ENCODE measurements at regions not wholly inside any gene's neighbourhood (a gene's known extent, or its start where the extent isn't known, plus 50 kb on each side); places are given as distances from the start of the nearest gene placed in this dataset.
"Not testable (repeated sequence)": the region's sequence is repeated elsewhere in the genome, so short reads cannot be mapped to it uniquely, and the experiment has no call there.

- Histone ChIP-seq H3K36me3 (ENCODE audit: control insufficient read depth, insufficient read depth, low read length, severe bottlenecking) (no peaks in the 10 kb centered on the region), H3K4me1 (ENCODE audit: control insufficient read depth, insufficient read depth, low read length) (no peaks in the 10 kb centered on the region), H3K4me3 (ENCODE audit: low read length) (no peak overlapping the region), H3K9ac (ENCODE audit: low read length) (no peak overlapping the region), H3K27me3 (replicated peaks; ENCODE audit: control insufficient read depth, insufficient read depth, low read length) (no peaks in the 10 kb centered on the region), H3K9me3 (ENCODE audit: control insufficient read depth, low read length) (no peaks in the 10 kb centered on the region)
- peak; percentile 77 for DNase-seq (ENCODE audit: low read depth)
Measured at GRCh38 chr12:46711756-46712155, 114.0 kb downstream of the SLC38A4 start.

- no peak for DNase-seq (ENCODE audit: low read depth)
- Histone ChIP-seq H3K27me3 (replicated peaks; ENCODE audit: control insufficient read depth, insufficient read depth, low read length) (no peaks in the 10 kb centered on the region), H3K9me3 (ENCODE audit: control insufficient read depth, low read length) (no peaks in the 10 kb centered on the region), H3K36me3 (ENCODE audit: control insufficient read depth, insufficient read depth, low read length, severe bottlenecking) (no peaks in the 10 kb centered on the region), H3K4me3 (ENCODE audit: low read length) (no peak overlapping the region), H3K4me1 (ENCODE audit: control insufficient read depth, insufficient read depth, low read length) (no peaks in the 10 kb centered on the region), H3K9ac (ENCODE audit: low read length) (no peak overlapping the region)
Measured at GRCh38 chr12:46710125-46710743, 115.6 kb downstream of the SLC38A4 start.

- Histone ChIP-seq H3K27me3 (replicated peaks; ENCODE audit: control insufficient read depth, insufficient read depth, low read length) (no peaks in the 10 kb centered on the region), H3K36me3 (ENCODE audit: control insufficient read depth, insufficient read depth, low read length, severe bottlenecking) (no peaks in the 10 kb centered on the region), H3K4me3 (ENCODE audit: low read length) (peak overlapping the region; percentile 34), H3K9me3 (ENCODE audit: control insufficient read depth, low read length) (peaks cover 7% of the 10 kb centered on the region), H3K4me1 (ENCODE audit: control insufficient read depth, insufficient read depth, low read length) (no peaks in the 10 kb centered on the region), H3K9ac (ENCODE audit: low read length) (no peak overlapping the region)
- DNase-seq (ENCODE audit: low read depth): no peak
Measured at GRCh38 chr12:46702581-46703344, 123.0 kb downstream of the SLC38A4 start.

DNA sequence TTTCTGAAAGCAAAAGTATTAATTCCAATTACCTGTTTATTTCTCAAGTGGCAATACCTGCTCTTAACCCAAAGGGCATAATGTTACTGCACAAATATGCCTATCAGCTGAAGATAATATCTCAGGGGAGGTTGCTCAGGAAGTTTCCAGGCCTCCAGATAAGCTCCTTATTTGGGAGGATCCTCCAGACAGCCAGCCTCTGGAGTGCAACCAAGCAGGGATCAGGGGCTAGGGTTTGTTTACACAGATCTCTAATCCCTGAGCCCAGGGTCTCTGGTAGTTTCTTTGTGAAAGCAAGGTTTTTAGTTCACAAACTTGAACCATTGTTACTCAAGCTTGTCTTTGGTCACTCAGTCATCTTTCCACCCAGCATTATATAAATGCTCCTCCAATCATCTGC is 124.4 kb downstream of the SLC38A4 start:
- Histone ChIP-seq H3K4me3 (ENCODE audit: low read length) (no peak overlapping the region), H3K4me1 (ENCODE audit: control insufficient read depth, insufficient read depth, low read length) (peaks cover 3% of the 10 kb centered on the region), H3K9me3 (ENCODE audit: control insufficient read depth, low read length) (peaks cover 8% of the 10 kb centered on the region), H3K27me3 (replicated peaks; ENCODE audit: control insufficient read depth, insufficient read depth, low read length) (no peaks in the 10 kb centered on the region), H3K9ac (ENCODE audit: low read length) (no peak overlapping the region), H3K36me3 (ENCODE audit: control insufficient read depth, insufficient read depth, low read length, severe bottlenecking) (no peaks in the 10 kb centered on the region)
- DNase-seq (ENCODE audit: low read depth): no peak

DNA sequence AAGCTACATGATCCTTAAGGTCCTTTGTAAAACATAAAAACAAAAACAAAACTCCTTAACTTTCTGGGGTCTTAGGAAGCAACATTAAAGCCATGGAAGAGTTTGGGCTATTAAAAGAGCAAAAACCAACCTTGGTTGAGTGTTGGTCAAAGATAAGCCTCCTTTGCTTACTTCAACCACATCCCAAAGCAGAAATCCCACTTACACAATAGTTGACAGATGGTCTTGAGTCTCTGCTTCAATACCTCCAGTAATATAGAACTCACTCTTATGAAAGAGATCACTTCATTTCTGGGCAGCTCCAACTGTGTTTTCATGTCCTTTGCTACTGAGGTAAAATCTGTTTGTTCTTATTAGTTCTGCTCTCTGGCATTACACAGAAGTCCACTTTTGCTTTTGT is 125.8 kb downstream of the SLC38A4 start:
- Histone ChIP-seq H3K9ac (ENCODE audit: low read length) (no peak overlapping the region), H3K4me3 (ENCODE audit: low read length) (no peak overlapping the region), H3K4me1 (ENCODE audit: control insufficient read depth, insufficient read depth, low read length) (peaks cover 3% of the 10 kb centered on the region), H3K36me3 (ENCODE audit: control insufficient read depth, insufficient read depth, low read length, severe bottlenecking) (no peaks in the 10 kb centered on the region), H3K27me3 (replicated peaks; ENCODE audit: control insufficient read depth, insufficient read depth, low read length) (no peaks in the 10 kb centered on the region), H3K9me3 (ENCODE audit: control insufficient read depth, low read length) (peaks cover 8% of the 10 kb centered on the region)
- peak; percentile 12 for DNase-seq (ENCODE audit: low read depth)

- H3K4me3 ChIP-seq (ENCODE audit: low read length): peak overlapping the region; percentile 3
- H3K27me3 ChIP-seq (replicated peaks; ENCODE audit: control insufficient read depth, insufficient read depth, low read length): no peaks in the 10 kb centered on the region
Measured at GRCh38 chr12:46698003-46698402, 127.8 kb downstream of the SLC38A4 start.

DNA sequence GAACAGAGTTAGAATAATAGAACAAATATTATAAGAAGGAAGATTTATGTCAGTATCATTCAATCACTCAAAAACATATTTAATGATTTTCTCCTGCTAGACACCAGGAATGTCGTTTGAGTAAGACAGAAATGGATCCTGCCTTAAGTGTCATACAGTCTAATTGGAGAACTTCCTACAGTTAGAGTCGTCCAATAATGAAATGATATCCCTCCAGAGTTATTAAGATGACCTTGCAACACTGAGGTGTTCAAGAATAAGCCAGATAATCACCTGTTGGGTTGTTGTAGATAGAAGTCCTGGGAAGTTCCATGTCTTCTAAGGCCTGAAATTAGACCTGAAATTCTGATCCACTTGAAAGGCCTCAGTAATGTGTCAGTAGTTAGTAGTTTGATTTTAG is 132.3 kb downstream of the SLC38A4 start:
- H3K36me3 ChIP-seq (ENCODE audit: control insufficient read depth, insufficient read depth, low read length, severe bottlenecking): no peaks in the 10 kb centered on the region
- no peaks in the 10 kb centered on the region for H3K27me3 ChIP-seq (replicated peaks; ENCODE audit: control insufficient read depth, insufficient read depth, low read length)
- H3K9me3 ChIP-seq (ENCODE audit: control insufficient read depth, low read length): peaks cover 14% of the 10 kb centered on the region
- no peak overlapping the region for H3K4me3 ChIP-seq (ENCODE audit: low read length)
- peaks cover 3% of the 10 kb centered on the region for H3K4me1 ChIP-seq (ENCODE audit: control insufficient read depth, insufficient read depth, low read length)
- H3K9ac ChIP-seq (ENCODE audit: low read length): no peak overlapping the region
- DNase-seq (ENCODE audit: low read depth): no peak

More at GRCh38 chr12:46698003-46698402, 127.8 kb downstream of the SLC38A4 start:
- peaks cover 3% of the 10 kb centered on the region for H3K4me1 ChIP-seq (ENCODE audit: control insufficient read depth, insufficient read depth, low read length)
- no peak overlapping the region for H3K9ac ChIP-seq (ENCODE audit: low read length)
- H3K9me3 ChIP-seq (ENCODE audit: control insufficient read depth, low read length): peaks cover 8% of the 10 kb centered on the region
- H3K36me3 ChIP-seq (ENCODE audit: control insufficient read depth, insufficient read depth, low read length, severe bottlenecking): no peaks in the 10 kb centered on the region
- no peak for DNase-seq (ENCODE audit: low read depth)

DNA sequence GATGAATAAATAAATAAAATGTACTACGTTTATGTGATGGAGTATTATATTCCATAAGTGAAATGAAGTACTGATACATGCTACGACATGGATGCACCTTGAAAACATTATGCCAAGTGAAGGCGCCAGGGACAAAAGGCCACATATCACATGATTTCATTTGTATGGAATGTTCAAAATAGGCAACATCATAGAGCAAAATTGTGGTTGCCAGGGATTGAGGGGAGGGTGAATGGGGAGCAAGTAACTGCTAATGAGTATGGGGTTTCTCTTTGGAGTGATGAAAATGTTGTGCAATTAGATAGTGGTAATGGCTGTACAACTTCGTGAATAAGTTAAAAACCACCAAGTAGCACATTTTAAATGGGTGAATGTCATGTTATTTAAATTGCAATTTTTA is 132.8 kb downstream of the SLC38A4 start:
- Histone ChIP-seq H3K36me3 (ENCODE audit: control insufficient read depth, insufficient read depth, low read length, severe bottlenecking) (no peaks in the 10 kb centered on the region), H3K4me3 (ENCODE audit: low read length) (no peak overlapping the region), H3K27me3 (replicated peaks; ENCODE audit: control insufficient read depth, insufficient read depth, low read length) (no peaks in the 10 kb centered on the region), H3K9ac (ENCODE audit: low read length) (no peak overlapping the region), H3K4me1 (ENCODE audit: control insufficient read depth, insufficient read depth, low read length) (peaks cover 3% of the 10 kb centered on the region), H3K9me3 (ENCODE audit: control insufficient read depth, low read length) (peaks cover 9% of the 10 kb centered on the region)
- no peak for DNase-seq (ENCODE audit: low read depth)

GRCh38 chr12:46692606-46693005 is 133.2 kb downstream of the SLC38A4 start:
- H3K4me1 ChIP-seq (ENCODE audit: control insufficient read depth, insufficient read depth, low read length): peaks cover 3% of the 10 kb centered on the region
- H3K9ac ChIP-seq (ENCODE audit: low read length): no peak overlapping the region
- DNase-seq (ENCODE audit: low read depth): no peak
- no peak overlapping the region for H3K4me3 ChIP-seq (ENCODE audit: low read length)
- no peaks in the 10 kb centered on the region for H3K27me3 ChIP-seq (replicated peaks; ENCODE audit: control insufficient read depth, insufficient read depth, low read length)
- peaks cover 5% of the 10 kb centered on the region for H3K9me3 ChIP-seq (ENCODE audit: control insufficient read depth, low read length)
- no peaks in the 10 kb centered on the region for H3K36me3 ChIP-seq (ENCODE audit: control insufficient read depth, insufficient read depth, low read length, severe bottlenecking)

- Histone ChIP-seq H3K27me3 (replicated peaks; ENCODE audit: control insufficient read depth, insufficient read depth, low read length) (no peaks in the 10 kb centered on the region), H3K4me1 (ENCODE audit: control insufficient read depth, insufficient read depth, low read length) (no peaks in the 10 kb centered on the region), H3K36me3 (ENCODE audit: control insufficient read depth, insufficient read depth, low read length, severe bottlenecking) (no peaks in the 10 kb centered on the region), H3K9ac (ENCODE audit: low read length) (no peak overlapping the region), H3K4me3 (ENCODE audit: low read length) (no peak overlapping the region), H3K9me3 (ENCODE audit: control insufficient read depth, low read length) (peaks cover 5% of the 10 kb centered on the region)
- DNase-seq (ENCODE audit: low read depth): no peak
Measured at GRCh38 chr12:46686267-46686942, 139.4 kb downstream of the SLC38A4 start.

- not testable (repeated sequence) for H3K9ac ChIP-seq (ENCODE audit: low read length); H3K9me3 ChIP-seq (ENCODE audit: control insufficient read depth, low read length); DNase-seq (ENCODE audit: low read depth); H3K36me3 ChIP-seq (ENCODE audit: control insufficient read depth, insufficient read depth, low read length, severe bottlenecking); H3K27me3 ChIP-seq (replicated peaks; ENCODE audit: control insufficient read depth, insufficient read depth, low read length); H3K4me1 ChIP-seq (ENCODE audit: control insufficient read depth, insufficient read depth, low read length); H3K4me3 ChIP-seq (ENCODE audit: low read length)
Measured at GRCh38 chr12:46684243-46684642, 141.6 kb downstream of the SLC38A4 start.

All from adipocyte (in vitro differentiated cells).